ENCODE measurements at regions not wholly inside any gene's neighbourhood (a gene's known extent, or its start where the extent isn't known, plus 50 kb on each side); places are given as distances from the start of the nearest gene placed in this dataset.
A peak's percentile ranks its signal among the peaks of the same experiment; 100 is the strongest.
"Not testable (repeated sequence)": the region's sequence is repeated elsewhere in the genome, so short reads cannot be mapped to it uniquely, and the experiment has no call there.

DNA sequence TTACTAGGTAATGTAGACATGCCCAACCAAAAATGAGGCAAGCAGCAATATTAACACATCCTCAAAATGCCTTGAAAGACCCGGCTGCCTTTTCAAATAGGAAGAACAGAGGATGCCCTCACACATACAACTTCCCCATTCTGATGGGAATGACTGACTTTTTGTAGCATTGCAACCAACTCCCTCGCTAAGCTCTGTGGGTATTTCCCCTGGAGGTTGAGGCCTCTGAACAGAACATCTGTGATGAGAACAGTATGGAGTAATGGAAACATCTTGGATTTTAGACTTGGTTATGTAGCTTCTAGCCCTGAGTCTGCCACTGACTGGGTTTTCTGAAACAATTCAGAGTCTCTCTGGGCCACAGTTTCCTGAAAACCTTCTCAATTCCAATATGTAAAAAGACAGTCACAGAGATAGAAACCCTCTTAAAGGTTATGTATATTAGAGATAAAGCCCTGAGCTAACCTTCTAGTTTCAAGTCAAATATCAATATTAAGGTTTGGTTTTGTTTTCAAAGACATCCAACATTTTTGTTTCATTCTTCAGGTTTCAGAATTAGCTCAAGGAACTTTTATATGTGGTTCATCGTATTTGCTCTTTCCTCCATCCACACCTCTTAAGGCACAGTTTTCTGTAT is 311.5 kb downstream of the SETD4 start:
- no peak for DNase-seq (ENCODE audit: low read depth)

DNA sequence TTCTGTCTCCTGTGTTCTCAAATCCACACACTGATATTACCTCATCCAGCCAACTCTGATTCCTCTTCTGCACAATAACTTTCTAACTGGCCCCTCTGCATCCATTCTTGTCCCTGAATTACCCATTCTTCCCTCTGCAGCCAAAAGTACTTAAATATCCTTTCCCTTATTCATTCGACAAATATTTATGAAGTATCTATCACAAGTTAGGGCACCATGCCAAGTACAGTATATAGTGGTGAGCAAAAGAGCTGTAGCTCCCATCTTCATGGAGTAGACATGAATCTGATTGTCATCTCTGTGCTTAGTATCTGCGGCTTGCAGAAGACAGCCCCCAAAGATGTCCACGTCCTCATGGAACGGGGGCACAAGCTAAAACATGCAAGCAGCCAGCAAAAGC is 316.8 kb downstream of the SETD4 start:
- DNase-seq (ENCODE audit: low read depth), result no peak

DNA sequence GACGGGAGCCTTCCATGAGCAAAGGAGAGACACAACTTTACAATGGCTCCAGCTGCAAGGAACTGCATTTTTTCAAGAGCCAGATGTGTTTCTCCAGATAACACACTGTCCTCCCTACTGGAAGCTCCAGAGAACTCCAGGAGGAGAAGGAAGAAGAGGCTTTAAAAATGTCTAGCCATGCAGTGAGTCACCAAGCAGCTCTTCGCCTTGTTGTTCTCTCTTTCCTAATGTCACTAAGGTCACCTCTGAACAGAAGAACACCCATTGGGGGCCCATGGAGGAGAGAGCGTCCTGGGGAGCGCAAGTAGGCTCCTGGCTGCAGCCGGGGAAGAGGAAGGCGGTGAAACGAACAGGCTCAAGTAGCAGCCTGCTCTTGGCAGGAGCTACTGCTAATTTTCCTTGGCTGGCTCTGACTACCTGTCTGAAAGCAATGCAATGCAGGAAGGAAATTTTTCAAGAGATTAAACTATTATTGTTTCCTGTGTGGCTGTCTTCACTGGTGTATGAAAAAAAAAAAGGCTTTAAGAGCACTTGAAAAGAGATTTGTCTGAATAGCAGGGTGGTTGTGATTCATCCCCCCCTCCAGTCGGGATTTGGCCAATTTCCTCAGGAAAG is 321.9 kb downstream of the SETD4 start:
- no peak for DNase-seq (ENCODE audit: low read depth)

DNA sequence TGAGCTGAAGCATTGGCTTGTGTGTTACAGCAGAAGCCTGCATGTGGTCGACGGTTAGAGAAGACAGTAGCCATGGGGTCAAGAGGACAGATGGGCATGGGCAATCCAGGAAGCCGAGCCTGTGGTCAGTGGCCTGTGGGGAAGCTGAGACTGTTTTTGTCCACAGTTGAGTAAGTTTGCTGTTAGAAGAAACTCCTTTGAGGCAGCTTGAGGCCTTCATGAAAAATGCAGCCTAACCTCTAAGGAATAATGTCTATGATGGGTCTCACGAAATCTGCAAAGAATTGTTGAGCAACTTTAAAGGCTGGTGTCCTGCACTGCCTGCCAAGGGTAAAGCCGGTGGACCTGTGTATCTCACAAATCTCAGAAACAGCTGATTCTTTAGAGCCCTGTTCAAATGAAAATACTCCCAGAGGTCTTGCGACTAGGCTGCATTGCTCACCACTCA is 322.4 kb downstream of the SETD4 start:
- peak; percentile 85 for DNase-seq (ENCODE audit: low read depth)

DNA sequence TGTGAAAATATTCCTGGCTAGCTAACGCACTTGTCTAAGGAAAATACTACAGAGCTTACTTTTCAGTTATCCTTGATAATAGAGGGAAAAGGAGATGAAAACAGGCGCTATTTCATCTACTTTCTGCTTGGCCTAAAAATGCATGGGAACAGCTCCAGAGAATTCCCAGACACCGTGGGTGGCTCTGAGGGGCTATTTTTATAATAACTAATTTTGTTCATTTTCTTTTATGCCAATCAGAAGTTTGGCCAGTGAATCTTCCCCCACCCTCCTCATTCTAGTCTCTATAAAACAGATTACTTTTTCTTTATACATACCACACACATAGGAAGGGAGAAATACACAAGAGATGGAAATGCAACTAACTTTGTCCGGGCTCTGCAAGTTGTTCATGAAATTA is 322.9 kb downstream of the SETD4 start:
- DNase-seq (ENCODE audit: low read depth), result no peak

DNA sequence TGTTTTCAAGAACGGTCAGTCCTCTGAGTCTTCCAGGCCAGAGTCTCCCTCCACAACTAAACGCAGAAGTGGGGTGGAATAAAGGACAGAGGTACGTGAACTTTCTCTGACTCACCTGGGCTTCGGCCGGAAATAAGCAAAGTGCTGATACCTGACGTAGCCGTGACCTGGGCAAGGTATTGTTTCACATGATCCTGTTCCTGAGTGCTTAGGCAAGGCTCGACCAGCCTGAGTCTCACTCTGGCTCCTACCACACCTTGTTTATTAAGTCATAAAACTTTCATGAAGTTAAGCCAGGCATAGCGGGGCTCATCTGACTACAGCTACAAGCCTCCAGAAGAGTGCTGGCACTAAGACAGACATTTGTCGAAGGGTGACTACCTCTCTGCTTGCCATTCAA is 327.5 kb downstream of the SETD4 start:
- no peak for DNase-seq (ENCODE audit: low read depth)

DNA sequence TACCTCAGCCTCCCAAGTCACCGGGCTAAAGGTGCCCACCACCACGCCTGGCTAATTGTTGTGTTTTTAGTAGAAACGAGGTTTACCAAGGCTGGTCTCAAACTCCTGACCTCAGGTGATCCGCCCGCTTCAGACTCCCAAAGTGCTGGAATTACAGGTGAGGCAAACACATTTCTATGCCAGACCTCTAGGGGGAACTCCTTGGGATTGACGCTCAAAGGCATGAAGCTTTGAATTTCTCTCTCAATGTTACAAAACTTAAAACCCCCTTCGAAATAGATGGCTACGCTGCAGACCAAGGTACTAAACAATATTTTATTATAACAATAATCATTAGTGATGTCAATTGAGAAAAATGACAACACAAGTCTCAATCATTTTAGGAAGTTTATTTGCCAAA is 330.0 kb downstream of the SETD4 start:
- no peak for DNase-seq (ENCODE audit: low read depth)

DNA sequence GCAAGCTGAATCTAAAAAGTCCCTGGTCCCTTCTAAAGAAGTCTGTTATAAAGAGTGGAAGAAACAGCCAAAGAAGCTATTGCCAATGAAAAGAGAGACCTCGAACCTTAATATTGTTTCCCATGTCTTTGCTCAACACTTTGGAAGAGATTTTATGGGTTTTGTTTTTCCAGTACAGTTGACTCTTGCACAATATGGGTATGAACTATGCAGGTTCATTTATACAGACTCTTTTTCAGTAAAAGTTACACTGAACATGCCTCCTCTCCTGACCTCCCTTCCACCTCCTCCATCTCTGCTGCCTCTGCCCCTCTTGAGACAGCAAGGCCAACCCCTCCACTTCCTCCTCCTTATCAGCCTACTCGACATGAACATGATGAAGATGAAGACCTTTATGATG is 332.5 kb downstream of the SETD4 start:
- DNase-seq (ENCODE audit: low read depth), result no peak

DNA sequence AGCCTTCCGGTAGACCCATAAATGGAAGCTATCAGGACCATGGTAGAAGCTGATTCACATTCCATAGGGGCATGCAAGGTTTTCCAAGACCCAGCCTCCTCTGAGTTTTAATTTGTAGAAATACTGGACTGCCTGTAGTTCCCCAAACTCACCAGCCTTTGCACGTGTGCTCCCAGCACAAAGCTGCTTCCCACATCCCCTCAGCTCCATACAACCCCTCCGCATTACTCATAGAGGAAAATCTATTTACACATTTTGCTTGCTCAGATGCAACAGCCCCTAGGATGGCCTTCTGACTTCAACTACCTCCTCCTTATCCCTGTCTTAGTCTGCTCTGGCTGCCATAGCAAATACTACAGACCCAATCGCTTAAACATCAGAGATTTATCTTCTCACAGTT is 336.2 kb downstream of the SETD4 start:
- no peak for DNase-seq (ENCODE audit: low read depth)

DNA sequence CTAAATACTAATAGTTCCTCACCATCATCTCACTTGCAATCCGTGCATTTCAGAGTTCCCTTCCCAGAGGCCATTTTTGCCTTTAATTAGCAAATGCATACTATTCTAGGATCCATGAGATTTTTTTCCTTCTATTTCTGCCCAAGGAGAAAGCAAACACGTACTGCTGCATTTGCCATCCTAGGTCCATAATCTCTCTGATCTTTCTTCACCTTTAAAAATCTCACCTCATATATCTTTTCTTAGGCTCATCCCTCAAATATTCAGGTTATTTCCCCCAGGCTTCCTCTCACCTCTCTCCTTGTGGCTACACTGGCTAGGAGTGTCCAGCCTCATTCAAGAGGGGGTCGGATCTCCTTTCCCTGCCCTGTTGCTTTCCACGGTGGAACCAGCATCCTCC is 338.6 kb downstream of the SETD4 start:
- DNase-seq (ENCODE audit: low read depth), result no peak

DNA sequence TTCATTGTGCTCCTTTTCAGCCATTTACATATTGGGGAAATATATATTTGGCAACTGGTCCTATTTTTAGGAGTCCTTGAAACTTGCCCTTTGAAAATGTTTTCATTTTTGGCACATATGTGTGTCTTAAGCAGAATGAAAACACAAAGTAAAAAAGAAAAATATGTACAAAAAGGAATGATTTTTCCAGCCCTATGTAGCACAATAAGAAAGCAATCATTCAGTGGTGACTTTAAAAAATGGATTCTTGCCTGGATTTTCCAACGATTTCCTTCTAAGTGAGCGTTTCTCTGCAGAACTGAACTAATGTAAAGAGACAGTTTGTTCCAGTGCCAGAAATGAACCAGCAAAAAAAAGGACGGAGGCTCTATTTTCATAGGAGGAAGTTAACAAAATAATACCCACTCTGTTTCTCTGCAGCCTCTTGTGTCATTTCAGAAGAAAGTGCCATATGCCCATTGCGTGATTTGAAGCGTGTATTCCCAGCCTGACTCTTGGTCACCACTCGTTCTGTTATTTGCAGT is 340.1 kb downstream of the SETD4 start:
- peak; percentile 19 for DNase-seq (ENCODE audit: low read depth)

DNA sequence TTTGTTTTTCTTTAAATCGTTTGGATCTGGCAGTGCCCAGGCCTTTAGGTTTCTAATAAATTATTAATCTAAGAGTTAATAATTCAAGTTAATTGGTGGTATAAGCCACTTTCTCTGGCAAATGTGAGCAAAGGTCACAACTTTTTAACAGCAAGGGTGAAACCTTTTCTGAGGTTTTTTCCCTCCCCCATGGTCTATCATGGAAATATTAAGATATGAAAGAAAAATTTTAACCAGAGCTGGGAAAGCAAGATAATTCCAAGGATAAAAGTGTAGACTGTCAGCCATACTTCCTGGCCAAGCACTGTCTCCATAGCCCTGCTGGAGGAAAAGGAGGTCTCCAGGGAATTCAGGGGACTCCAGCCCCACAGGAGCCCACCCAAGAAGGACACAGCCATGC is 341.2 kb downstream of the SETD4 start:
- DNase-seq (ENCODE audit: low read depth), result no peak

DNA sequence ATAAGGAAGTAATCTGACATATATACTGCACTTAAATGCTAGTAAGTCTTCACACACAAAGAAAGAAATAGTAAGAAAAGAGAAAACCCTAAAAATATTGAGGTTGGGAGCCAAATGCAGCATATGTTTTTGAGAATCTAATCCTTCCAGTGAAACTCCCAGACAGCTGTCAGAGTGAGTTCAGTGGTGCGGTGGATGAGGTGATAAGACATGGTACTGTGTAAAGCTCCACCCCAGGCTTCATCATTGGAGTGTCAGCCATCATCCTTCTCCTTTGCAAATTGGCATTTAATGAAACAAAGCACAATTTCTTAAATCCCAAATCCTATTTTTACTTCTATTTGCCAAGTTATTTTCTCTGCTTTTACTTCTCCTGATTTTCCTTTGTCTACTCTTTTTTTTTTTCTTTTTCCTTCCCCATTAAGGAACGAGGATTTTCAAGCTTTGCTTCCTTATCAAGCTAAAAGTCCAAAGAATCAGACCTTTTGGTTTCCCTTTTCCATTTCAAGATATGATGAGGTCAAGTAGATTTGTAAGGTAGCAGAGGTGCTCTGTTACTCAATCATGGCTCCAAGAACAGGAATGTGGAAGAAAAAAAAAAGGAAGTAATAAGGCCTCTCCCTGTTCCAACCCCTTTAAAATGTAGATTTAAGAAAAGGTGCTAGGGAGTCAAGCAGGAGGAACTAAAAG is 343.3 kb downstream of the SETD4 start:
- DNase-seq (ENCODE audit: low read depth), result no peak

DNA sequence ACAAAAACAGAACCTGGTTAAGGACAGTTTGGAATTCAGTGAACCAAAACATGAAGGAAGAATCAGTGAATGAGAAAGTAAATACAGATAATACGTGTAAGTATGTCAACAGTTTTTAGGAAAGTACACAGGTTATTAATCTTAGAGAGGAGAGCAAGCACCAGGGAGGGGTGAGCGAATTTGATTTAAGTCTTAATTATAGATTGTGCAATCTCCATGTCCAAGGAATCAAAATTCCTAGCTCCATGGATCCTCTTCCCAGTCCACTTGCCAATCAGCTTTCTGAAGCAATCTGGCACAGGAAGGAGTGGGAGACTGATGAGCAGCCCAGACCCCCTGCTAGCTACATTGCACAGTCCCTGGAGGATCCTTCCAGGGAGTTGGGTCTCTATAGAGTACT is 346.4 kb downstream of the SETD4 start:
- no peak for DNase-seq (ENCODE audit: low read depth)

DNA sequence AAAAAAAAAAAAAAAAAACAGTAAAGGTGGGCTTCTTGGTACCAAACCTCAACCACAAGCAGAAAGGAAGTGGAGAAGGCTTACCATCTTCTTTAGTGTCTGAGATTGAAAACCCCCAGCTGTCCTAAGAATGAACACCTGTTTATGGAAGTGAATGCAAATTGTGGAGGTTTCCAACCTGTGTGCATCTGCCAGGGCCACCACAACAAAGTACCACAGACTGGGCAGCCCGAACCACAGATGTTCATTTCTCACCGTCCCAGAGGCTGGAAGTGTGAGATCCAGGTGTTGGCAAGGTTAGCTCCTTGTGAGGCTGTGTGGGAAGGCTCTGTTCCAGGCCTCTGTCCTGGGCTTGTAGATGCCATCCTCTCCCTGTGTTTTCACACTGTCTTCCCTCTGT is 348.7 kb downstream of the SETD4 start:
- DNase-seq (ENCODE audit: low read depth), result no peak

DNA sequence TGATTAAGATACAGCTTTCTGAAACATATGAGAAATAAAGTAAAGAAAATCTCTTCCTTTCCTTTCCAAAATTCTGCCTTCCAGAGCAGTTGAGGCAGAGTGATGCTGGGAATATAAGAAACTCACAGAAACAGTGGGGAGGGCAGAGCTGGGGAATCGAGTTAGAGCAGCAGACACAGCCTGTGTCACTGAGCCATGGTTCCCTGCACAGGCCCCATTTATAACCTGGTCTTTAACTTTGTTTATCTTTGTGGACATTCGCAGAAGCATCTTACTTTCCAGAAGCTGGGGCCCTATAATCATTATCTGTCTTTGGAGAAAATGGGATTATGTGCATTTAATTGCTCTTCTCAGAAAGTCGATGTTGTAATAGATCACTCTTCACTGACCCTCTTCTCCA is 349.1 kb downstream of the SETD4 start:
- DNase-seq (ENCODE audit: low read depth), result no peak

DNA sequence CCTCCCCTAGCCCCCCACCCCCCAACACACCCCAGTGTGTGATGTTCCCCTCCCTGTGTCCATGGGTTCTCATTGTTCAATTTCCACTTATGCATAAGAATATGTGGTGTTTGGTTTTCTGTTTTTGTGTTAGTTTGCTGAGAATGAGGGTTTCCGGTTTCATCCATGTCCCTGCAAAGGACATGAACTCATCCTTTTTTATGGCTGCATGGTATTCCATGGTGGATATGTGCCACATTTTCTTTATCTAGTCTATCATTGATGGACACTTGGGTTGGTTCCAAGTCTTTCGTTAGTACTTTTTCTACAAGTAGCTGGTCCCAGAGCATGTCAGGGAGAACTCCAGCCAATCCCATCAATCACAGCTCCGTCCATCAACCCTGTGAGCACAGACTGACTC is 350.3 kb downstream of the SETD4 start:
- DNase-seq (ENCODE audit: low read depth), result not testable (repeated sequence)

DNA sequence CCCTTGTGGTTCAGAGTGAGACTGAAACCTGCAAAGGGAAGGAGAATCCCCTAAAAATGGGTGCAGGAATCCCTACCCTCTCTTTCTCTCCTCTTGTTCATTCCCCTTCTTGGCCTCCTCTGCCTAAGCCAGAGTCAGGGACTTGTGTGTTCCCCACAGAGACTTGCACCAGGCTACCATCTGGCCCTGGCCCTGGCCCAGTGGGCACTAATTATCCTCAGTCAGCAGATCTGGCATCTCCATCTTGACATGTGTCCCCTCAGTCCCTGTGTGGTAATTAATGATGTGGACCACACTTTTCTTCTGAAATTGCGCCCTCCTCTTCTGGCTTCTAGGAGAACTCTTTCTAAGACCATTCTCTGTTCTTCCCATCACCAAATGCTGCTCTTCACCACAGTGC is 354.4 kb downstream of the SETD4 start:
- no peak for DNase-seq (ENCODE audit: low read depth)

DNA sequence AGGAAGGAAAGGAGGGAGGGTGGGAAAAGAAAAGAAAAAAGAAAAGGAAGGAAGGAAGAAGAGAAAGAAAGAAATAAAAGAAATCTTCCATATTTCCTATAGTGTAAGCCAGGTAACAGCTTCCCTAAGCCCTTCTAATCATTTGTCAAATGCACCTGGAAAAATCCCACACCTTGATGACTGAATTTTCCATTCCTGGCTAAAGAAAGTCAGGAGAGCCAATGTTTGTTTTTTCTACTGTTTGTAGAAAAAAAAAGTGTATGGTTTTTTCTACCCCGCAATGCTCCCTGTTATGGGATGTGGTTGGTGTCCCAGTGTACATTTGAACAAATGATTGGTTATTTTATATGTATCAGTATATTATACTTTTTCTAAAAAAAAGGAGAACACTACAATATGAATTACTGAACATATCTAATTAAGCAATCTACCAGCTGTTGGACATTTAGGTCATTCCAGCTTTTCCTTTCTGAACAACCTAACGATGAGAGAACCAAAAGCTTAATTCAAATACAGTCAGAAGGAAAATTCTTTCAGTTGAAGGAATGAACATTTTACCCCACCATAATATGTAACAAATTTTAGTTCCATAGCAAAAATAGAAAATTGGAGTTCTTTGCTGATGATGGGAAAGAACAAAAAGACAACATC is 355.0 kb downstream of the SETD4 start:
- no peak for DNase-seq (ENCODE audit: low read depth)

DNA sequence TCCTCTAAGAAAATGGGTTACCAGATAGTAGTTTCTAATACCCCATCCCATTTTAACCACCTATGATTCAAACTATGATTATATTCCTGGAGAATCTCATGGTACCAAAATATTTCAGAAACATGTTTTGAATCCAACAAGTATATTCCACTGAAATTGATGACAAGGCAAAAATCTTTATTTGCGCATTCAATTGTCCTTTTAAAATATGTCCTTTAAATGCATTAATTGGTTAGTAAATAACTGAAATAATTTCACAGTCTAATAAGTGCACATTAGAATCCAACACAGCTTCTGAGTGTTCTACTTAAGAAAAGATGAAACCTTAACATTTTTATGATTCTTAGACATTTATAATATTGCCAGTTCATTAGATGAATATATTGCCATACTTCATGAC is 356.6 kb downstream of the SETD4 start:
- no peak for DNase-seq (ENCODE audit: low read depth)

DNA sequence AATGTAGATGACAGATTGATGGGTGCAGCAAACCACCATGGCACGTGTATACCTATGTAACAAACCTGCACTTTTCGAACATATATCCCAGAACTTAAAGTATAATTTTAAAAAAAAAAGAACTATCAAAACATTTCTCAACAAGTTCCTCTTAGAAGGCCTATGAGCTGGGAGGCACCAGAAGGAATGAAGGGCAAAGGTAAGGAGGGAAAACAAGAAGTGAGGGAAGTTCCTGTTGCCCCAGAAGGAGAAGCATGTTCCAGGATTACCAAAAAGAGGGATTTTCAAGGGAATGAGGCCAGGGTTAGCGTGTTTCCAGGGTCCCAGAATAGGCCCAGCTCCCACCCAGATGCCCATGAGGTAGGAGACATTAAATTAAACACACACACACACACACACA is 361.0 kb downstream of the SETD4 start:
- no peak for DNase-seq (ENCODE audit: low read depth)

DNA sequence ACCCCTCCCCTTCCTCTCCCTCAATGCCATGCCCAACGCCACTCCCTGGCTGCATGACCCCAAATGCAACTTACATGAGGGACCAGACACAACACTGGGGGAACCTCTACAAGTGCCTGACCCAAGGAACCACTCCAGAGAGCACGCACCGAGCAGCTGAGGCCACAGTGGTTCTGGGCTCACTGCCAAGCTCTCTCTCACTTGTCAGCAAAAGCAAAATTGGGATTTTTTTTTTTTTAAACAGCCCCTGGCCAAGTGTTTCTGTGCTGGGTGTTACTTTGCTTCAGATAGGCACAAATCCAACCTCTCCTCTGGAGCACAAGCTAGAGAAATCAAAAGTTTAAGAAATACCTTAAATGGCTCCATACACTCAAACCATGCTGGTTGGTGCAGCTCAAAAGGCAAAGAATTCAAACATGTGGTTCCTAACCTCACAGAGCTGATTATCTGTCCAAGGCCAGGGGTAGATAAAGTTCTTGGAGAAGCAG is 363.0 kb downstream of the SETD4 start:
- no peak for DNase-seq (ENCODE audit: low read depth)

DNA sequence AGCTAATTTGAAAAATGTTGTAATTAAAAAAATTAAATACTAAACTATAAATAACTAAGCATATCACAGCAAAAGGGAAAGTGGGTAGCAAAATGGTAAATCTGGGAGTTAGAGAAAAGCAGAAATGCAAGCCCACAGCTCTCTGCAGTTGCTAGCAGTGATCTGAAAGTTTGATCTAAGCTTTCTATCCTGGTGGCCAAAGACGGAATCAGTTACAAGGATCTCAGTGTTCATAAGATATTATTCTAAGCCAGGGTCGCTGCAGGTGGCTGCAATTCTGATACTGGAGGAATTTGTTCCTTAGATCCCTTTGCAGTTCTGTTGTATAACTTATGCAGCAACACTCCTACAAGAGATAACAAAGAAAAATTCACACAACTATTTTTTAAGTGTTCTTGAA is 363.7 kb downstream of the SETD4 start:
- no peak for DNase-seq (ENCODE audit: low read depth)
